Vagina (tissue), 2 donors: ENCODE measurements at regions not wholly inside any gene's neighbourhood (a gene's known extent, or its start where the extent isn't known, plus 50 kb on each side); places are given as distances from the start of the nearest gene placed in this dataset.

Experiments used
- DNase-seq, 2 donors: peaks; one replicate each; pipeline ENCODE4 v3.0.0-alpha.2; 2017; ENCODE audit errors: extremely low spot score in 2 of 2
- H3K27ac ChIP-seq: fragments of 200-600 bp; sonication (generic); one replicate; pipeline ENCODE4 v1.5.1; 2019
- H3K27me3 ChIP-seq: fragments of 200-600 bp; sonication (generic); one replicate; pipeline ENCODE4 v1.5.1; 2019
- H3K36me3 ChIP-seq, 2 donors: fragments of 200-600 bp; sonication (generic); one replicate each; pipeline ENCODE4 v1.5.1; 2017 to 2019
- H3K4me1 ChIP-seq: fragments of 200-600 bp; sonication (generic); one replicate; pipeline ENCODE4 v1.5.1; 2019
- H3K4me3 ChIP-seq, 2 donors: fragments of 200-600 bp; sonication (generic); 1 replicate in 1 of 2; 2 replicates in 1 of 2; pipeline ENCODE4 v1.5.1; 2016 to 2019
- H3K9me3 ChIP-seq: fragments of 200-600 bp; sonication (generic); one replicate; pipeline ENCODE4 v1.5.1; 2019
- POLR2A ChIP-seq, 2 donors: fragments of 450-650 bp; IDR thresholded peaks; one replicate each; pipeline ENCODE4 v1.6.1; 2017; ENCODE audit warnings: antibody characterized with exemption in 2 of 2, mild to moderate bottlenecking in 2 of 2, moderate library complexity in 2 of 2
- POLR2AphosphoS5 ChIP-seq, 2 donors: sonication (generic); formaldehyde crosslinking; IDR thresholded peaks; one replicate each; pipeline ENCODE4 v1.9.0; 2017; ENCODE audit warnings: antibody characterized with exemption in 2 of 2, mild to moderate bottlenecking in 2 of 2, low read depth in 1 of 2; ENCODE audit not compliant: insufficient read depth in 1 of 2
- intact Hi-C: fragments of 100-400 bp; cut with DNase I; formaldehyde crosslinking; loops from one replicate; pipeline ENCODE4 v1.15.1; 2023
- TF ChIP-seq, protein P1 (sequence below), 3 experiments: fragments of 450-650 bp in 2 of 3; fragments of 200-600 bp in 1 of 3; sonication (generic) in 1 of 3; IDR thresholded peaks; one replicate each; pipeline ENCODE4 v1.5.1; 2017 to 2019; ENCODE audit warnings: antibody characterized with exemption in 3 of 3, mild to moderate bottlenecking in 2 of 3, moderate library complexity in 2 of 3

- Histone ChIP-seq H3K27me3 (no peaks in the 10 kb centered on the region), H3K4me1 (no peaks in the 10 kb centered on the region), H3K9me3 (no peaks in the 10 kb centered on the region), H3K27ac (no peak overlapping the region), H3K4me3 (no peak overlapping the region), H3K36me3 (no peaks in the 10 kb centered on the region)
- DNase-seq = no peak
- TF ChIP-seq, protein P1, sequence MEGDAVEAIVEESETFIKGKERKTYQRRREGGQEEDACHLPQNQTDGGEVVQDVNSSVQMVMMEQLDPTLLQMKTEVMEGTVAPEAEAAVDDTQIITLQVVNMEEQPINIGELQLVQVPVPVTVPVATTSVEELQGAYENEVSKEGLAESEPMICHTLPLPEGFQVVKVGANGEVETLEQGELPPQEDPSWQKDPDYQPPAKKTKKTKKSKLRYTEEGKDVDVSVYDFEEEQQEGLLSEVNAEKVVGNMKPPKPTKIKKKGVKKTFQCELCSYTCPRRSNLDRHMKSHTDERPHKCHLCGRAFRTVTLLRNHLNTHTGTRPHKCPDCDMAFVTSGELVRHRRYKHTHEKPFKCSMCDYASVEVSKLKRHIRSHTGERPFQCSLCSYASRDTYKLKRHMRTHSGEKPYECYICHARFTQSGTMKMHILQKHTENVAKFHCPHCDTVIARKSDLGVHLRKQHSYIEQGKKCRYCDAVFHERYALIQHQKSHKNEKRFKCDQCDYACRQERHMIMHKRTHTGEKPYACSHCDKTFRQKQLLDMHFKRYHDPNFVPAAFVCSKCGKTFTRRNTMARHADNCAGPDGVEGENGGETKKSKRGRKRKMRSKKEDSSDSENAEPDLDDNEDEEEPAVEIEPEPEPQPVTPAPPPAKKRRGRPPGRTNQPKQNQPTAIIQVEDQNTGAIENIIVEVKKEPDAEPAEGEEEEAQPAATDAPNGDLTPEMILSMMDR (IDR thresholded peaks at IDR 0.05) = no peak
- TF ChIP-seq POLR2A (IDR thresholded peaks at IDR 0.05) (no peak), POLR2AphosphoS5 (IDR thresholded peaks at IDR 0.05; ENCODE audit: insufficient read depth in 1 of 2, low read depth in 1 of 2) (no peak)
- intact Hi-C loops = no loop called here
Observed at GRCh38 chr18:25862881-25863600, 227.4 kb downstream of the SS18 start.

GRCh38 chr18:25853691-25854433, 236.6 kb downstream of the SS18 start:
- H3K36me3 ChIP-seq = no peaks in the 10 kb centered on the region
- no peak overlapping the region for H3K4me3 ChIP-seq
- H3K4me1 ChIP-seq = no peaks in the 10 kb centered on the region
- H3K27me3 ChIP-seq = no peaks in the 10 kb centered on the region
- intact Hi-C loops = no loop called here
- H3K9me3 ChIP-seq = no peaks in the 10 kb centered on the region
- DNase-seq = no peak
- TF ChIP-seq POLR2A (IDR thresholded peaks at IDR 0.05) (no peak), POLR2AphosphoS5 (IDR thresholded peaks at IDR 0.05; ENCODE audit: insufficient read depth in 1 of 2, low read depth in 1 of 2) (no peak)
- TF ChIP-seq, protein P1 (IDR thresholded peaks at IDR 0.05) = no peak
- H3K27ac ChIP-seq = no peak overlapping the region

DNA sequence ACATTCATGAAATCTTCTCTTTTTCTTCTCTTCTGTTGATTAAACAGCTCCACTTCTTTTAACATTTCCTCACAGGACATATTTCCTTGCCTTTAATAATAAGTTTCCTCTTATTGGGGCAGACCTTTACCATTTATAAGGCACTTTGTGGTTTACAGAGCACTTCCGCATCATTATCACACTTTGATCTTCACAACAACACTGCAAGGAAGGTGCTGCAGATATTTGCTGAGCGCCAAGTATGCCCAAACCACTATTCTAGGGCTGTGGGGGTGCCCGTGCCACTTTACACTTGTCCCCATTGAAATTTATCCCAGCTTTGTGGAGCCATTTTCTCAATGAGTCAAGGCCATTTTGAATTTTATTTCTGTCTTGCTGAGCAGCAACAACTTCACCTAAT, 246.6 kb downstream of the SS18 start:
- H3K27me3 ChIP-seq = no peaks in the 10 kb centered on the region
- no peaks in the 10 kb centered on the region for H3K36me3 ChIP-seq
- H3K4me3 ChIP-seq = no peak overlapping the region
- H3K27ac ChIP-seq = no peak overlapping the region
- no peaks in the 10 kb centered on the region for H3K4me1 ChIP-seq
- H3K9me3 ChIP-seq = no peaks in the 10 kb centered on the region
- no peak for DNase-seq
- TF ChIP-seq POLR2AphosphoS5 (IDR thresholded peaks at IDR 0.05; ENCODE audit: insufficient read depth in 1 of 2, low read depth in 1 of 2) = no peak
- no peak for TF ChIP-seq POLR2A (IDR thresholded peaks at IDR 0.05)
- TF ChIP-seq, protein P1 (IDR thresholded peaks at IDR 0.05) = no peak
- intact Hi-C loops = no loop called here

GRCh38 chr18:25842665-25843064, 247.7 kb downstream of the SS18 start:
- no peaks in the 10 kb centered on the region for H3K36me3 ChIP-seq
- H3K27ac ChIP-seq = no peak overlapping the region
- intact Hi-C loops = no loop called here

More at GRCh38 chr18:25842665-25843064, 247.7 kb downstream of the SS18 start:
- Histone ChIP-seq H3K4me3 (no peak overlapping the region), H3K9me3 (no peaks in the 10 kb centered on the region), H3K27me3 (no peaks in the 10 kb centered on the region), H3K4me1 (no peaks in the 10 kb centered on the region)
- TF ChIP-seq POLR2A (IDR thresholded peaks at IDR 0.05) (no peak), POLR2AphosphoS5 (IDR thresholded peaks at IDR 0.05; ENCODE audit: insufficient read depth in 1 of 2, low read depth in 1 of 2) (no peak)
- TF ChIP-seq, protein P1 (IDR thresholded peaks at IDR 0.05) = no peak
- no peak for DNase-seq
